ENCODE measurements at regions not wholly inside any gene's neighbourhood (a gene's known extent, or its start where the extent isn't known, plus 50 kb on each side); places are given as distances from the start of the nearest gene placed in this dataset.

- no peak for ATAC-seq
- Histone ChIP-seq H3F3A (replicated peaks; ENCODE audit: low read depth) (no peaks in the 10 kb centered on the region), H3K4me3 (no peak overlapping the region), H2AFZ (no peak overlapping the region), H3K36me3 (ENCODE audit: insufficient read depth) (no peaks in the 10 kb centered on the region), H3K4me2 (no peak overlapping the region), H3K4me1 (ENCODE audit: insufficient read depth) (peaks cover 16% of the 10 kb centered on the region), H3K9me2 (ENCODE audit: insufficient read depth) (0 out of 2 replicates have a peak, but pooled peaks cover 6% of the 10 kb centered on the region), H3K79me2 (replicated peaks; ENCODE audit: insufficient read depth) (no peaks in the 10 kb centered on the region), H4K20me1 (replicated peaks; ENCODE audit: insufficient read depth) (no peaks in the 10 kb centered on the region), H3K27ac (ENCODE audit: low read depth) (no peak overlapping the region), H3K27me3 (ENCODE audit: insufficient read depth) (peaks cover 5% of the 10 kb centered on the region; the same call in 1 of the 2 replicates)
- Mint-ChIP-seq H3K27me3 (ENCODE audit: insufficient read depth, low read depth, poor library complexity) (peaks cover 21% of the 10 kb centered on the region), H3K4me1 (peaks cover 22% of the 10 kb centered on the region), H3K27ac (no peak overlapping the region), H3K4me3 (no peak overlapping the region), H3K9me3 (peaks cover 16% of the 10 kb centered on the region), H3K36me3 (ENCODE audit: low read depth) (peaks cover 15% of the 10 kb centered on the region)
- TF ChIP-seq NANOG (IDR thresholded peaks at IDR 0.05; ENCODE audit: borderline replicate concordance) (no peak), EZH2 (IDR thresholded peaks at IDR 0.05; ENCODE audit: low read depth, unreplicated experiment) (no peak), REST (IDR thresholded peaks at IDR 0.05; ENCODE audit: unreplicated experiment) (no peak), ZNF462 (CRISPR knock-in tag; IDR thresholded peaks at IDR 0.05) (no peak), STAT1 (IDR thresholded peaks at IDR 0.05; ENCODE audit: unreplicated experiment) (no peak), ZNF331 (CRISPR knock-in tag; IDR thresholded peaks at IDR 0.05; ENCODE audit: low read depth) (no peak), JUNB (IDR thresholded peaks at IDR 0.05; ENCODE audit: unreplicated experiment) (no peak), ZNF114 (CRISPR knock-in tag; IDR thresholded peaks at IDR 0.05) (no peak), CREB1 (CRISPR knock-in tag; IDR thresholded peaks at IDR 0.05; ENCODE audit: low read depth) (no peak), CTCF (conservative IDR thresholded peaks at IDR 0.05; ENCODE audit: low read depth in 2 of 2) (no peak), ETS1 (IDR thresholded peaks at IDR 0.05) (no peak), POLR2AphosphoS5 (IDR thresholded peaks at IDR 0.05; ENCODE audit: low read depth) (no peak)
- no peak for DNase-seq (ENCODE audit: low spot score)
These were observed 152.8 kb upstream of the AFDN start for GRCh38 chr6:167673946-167674345.
